ENCODE measurements at regions not wholly inside any gene's neighbourhood (a gene's known extent, or its start where the extent isn't known, plus 50 kb on each side); places are given as distances from the start of the nearest gene placed in this dataset.

DNA sequence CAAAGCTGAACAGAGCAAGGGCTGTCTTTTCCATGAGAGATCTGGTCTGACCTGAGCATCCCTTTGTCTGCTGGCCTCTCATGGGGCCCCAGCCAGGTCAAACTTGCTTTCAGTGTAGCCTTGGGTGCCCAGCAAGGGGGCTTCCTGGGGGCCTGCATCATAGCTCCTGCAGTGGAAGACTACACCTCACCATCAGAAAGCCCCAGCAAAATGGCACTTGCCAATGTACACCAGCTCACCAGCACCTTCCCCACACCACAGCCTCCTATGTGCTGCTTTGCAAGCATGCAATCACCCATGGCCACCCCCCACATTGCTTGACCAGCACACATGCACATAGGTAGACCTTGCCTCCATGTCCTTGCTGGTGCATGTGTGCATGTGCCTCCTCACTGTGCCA lies 1478.1 kb downstream of the FSTL5 start:
- DNase-seq (no peak), ATAC-seq (ENCODE audit: insufficient read depth, low FRiP score) (no peak)
- H3K9me3 ChIP-seq (ENCODE audit: control insufficient read depth in 4 of 4, insufficient read depth in 3 of 4, low read length in 3 of 4), result peaks cover 0 to 5% (median 0%) of the 10 kb centered on the region in 4 donors
- H3K9ac ChIP-seq (ENCODE audit: insufficient read depth in 1 of 2, low read length in 2 of 2), result no peak overlapping the region
- H3K27me3 ChIP-seq (ENCODE audit: control insufficient read depth in 3 of 3, insufficient read depth in 3 of 3, low read length in 2 of 3), result no peaks in the 10 kb centered on the region
- no peak overlapping the region for H3K4me3 ChIP-seq
- H3K4me1 ChIP-seq (ENCODE audit: control insufficient read depth in 5 of 5, insufficient read depth in 5 of 5, low read length in 5 of 5), result no peaks in the 10 kb centered on the region
- no peak overlapping the region for H3K27ac ChIP-seq (ENCODE audit: low read depth in 1 of 2, low read length in 1 of 2)
- TF ChIP-seq, protein P1, sequence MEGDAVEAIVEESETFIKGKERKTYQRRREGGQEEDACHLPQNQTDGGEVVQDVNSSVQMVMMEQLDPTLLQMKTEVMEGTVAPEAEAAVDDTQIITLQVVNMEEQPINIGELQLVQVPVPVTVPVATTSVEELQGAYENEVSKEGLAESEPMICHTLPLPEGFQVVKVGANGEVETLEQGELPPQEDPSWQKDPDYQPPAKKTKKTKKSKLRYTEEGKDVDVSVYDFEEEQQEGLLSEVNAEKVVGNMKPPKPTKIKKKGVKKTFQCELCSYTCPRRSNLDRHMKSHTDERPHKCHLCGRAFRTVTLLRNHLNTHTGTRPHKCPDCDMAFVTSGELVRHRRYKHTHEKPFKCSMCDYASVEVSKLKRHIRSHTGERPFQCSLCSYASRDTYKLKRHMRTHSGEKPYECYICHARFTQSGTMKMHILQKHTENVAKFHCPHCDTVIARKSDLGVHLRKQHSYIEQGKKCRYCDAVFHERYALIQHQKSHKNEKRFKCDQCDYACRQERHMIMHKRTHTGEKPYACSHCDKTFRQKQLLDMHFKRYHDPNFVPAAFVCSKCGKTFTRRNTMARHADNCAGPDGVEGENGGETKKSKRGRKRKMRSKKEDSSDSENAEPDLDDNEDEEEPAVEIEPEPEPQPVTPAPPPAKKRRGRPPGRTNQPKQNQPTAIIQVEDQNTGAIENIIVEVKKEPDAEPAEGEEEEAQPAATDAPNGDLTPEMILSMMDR (IDR thresholded peaks at IDR 0.05; ENCODE audit: control extremely low read depth, extremely low read depth), result no peak
- H3K36me3 ChIP-seq (ENCODE audit: control insufficient read depth in 4 of 4, insufficient read depth in 4 of 4, low read length in 4 of 4), result no peaks in the 10 kb centered on the region

DNA sequence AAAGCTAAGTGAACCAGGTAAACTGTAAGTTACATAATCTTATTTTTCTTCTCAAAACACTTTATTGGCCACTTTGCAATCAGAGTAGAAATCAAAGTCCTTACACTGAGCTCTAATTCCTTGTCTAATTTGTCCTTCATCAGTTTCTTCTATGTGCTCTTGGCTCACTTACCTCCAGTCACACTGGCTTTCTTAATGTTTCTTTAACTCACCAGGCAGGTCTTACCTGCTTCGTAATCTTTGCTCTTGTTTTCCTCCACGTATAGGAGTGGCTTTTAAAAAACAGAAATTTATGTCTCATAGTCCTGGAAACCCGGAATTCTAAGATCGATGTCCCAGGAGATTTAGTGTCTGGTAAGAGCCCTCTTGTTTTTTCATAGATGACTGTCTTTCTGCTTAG lies 1462.1 kb downstream of the FSTL5 start:
- DNase-seq, result peak in 1 of 3 donors; percentile 13
- WGBS, 2 donors, result 62 to 73% methylated on average over 4 of the region's 4 CpGs
- no peak for ATAC-seq (ENCODE audit: insufficient read depth, low FRiP score)
- no peak overlapping the region for H3K27ac ChIP-seq (ENCODE audit: low read depth in 1 of 2, low read length in 1 of 2)
- H3K9ac ChIP-seq (ENCODE audit: insufficient read depth in 1 of 2, low read length in 2 of 2), result no peak overlapping the region
- H3K36me3 ChIP-seq (ENCODE audit: control insufficient read depth in 4 of 4, insufficient read depth in 4 of 4, low read length in 4 of 4), result no peaks in the 10 kb centered on the region
- no peak overlapping the region for H3K4me3 ChIP-seq
- TF ChIP-seq, protein P1 (IDR thresholded peaks at IDR 0.05; ENCODE audit: control extremely low read depth, extremely low read depth), result no peak
- no peaks in the 10 kb centered on the region for H3K27me3 ChIP-seq (ENCODE audit: control insufficient read depth in 3 of 3, insufficient read depth in 3 of 3, low read length in 2 of 3)
- H3K9me3 ChIP-seq (ENCODE audit: control insufficient read depth in 4 of 4, insufficient read depth in 3 of 4, low read length in 3 of 4), result no peaks in the 10 kb centered on the region
- H3K4me1 ChIP-seq (ENCODE audit: control insufficient read depth in 5 of 5, insufficient read depth in 5 of 5, low read length in 5 of 5), result no peaks in the 10 kb centered on the region

DNA sequence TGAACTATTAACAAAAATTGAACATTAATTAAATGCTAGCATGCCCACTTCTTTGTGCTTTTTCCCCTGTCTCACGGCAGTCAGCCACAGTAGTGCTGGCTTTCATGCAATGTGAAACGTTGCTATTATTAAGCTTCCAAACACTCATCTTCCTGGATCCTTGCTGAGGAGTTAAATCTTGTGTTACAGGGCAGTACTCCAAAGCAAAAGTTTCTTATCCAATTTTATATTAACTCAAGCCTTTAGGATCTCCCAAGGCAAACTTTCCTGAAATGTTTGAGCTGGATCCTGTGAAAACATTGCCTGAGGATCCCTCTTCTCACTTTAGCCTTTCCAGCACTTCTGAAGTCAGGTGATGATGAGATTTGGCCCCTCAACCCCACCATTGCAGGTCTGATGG lies 1454.8 kb downstream of the FSTL5 start:
- WGBS, 2 donors, result 69 to 72% methylated on average over 2 of the region's 2 CpGs

DNA sequence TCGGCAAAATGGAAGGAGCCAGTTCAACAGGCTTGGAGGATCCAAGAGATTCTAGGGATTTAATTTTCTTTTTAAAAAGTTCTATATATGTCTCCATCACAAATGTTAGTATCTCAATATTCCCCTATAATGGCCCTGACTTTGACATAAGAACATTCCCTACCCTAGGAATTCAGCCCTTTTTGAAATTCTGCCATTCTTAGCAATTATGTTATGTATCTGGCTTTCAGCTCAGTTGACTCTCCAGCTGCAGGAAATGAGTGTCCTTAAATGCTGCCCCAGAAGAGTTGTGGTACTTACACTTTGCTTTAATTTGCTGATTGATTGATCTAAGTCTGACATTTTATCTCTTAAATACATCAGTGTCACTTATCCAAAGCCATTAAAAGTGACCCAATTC lies 1454.3 kb downstream of the FSTL5 start:
- Histone ChIP-seq H3K36me3 (ENCODE audit: control insufficient read depth in 4 of 4, insufficient read depth in 4 of 4, low read length in 4 of 4) (no peaks in the 10 kb centered on the region), H3K27ac (ENCODE audit: low read depth in 1 of 2, low read length in 1 of 2) (no peak overlapping the region), H3K4me3 (no peak overlapping the region), H3K4me1 (ENCODE audit: control insufficient read depth in 5 of 5, insufficient read depth in 5 of 5, low read length in 5 of 5) (no peaks in the 10 kb centered on the region), H3K9ac (ENCODE audit: insufficient read depth in 1 of 2, low read length in 2 of 2) (no peak overlapping the region), H3K9me3 (ENCODE audit: control insufficient read depth in 4 of 4, insufficient read depth in 3 of 4, low read length in 3 of 4) (no peaks in the 10 kb centered on the region), H3K27me3 (ENCODE audit: control insufficient read depth in 3 of 3, insufficient read depth in 3 of 3, low read length in 2 of 3) (no peaks in the 10 kb centered on the region)
- no peak for DNase-seq
- no peak for ATAC-seq (ENCODE audit: insufficient read depth, low FRiP score)
- WGBS, 2 donors, result 89 to 100% methylated on average over 1 of the region's 1 CpG
- TF ChIP-seq, protein P1 (IDR thresholded peaks at IDR 0.05; ENCODE audit: control extremely low read depth, extremely low read depth), result no peak

More for the DNA sequence above, 1454.8 kb downstream of the FSTL5 start:
- no peaks in the 10 kb centered on the region for H3K27me3 ChIP-seq (ENCODE audit: control insufficient read depth in 3 of 3, insufficient read depth in 3 of 3, low read length in 2 of 3)
- H3K9me3 ChIP-seq (ENCODE audit: control insufficient read depth in 4 of 4, insufficient read depth in 3 of 4, low read length in 3 of 4), result no peaks in the 10 kb centered on the region
- no peak overlapping the region for H3K4me3 ChIP-seq
- TF ChIP-seq, protein P1 (IDR thresholded peaks at IDR 0.05; ENCODE audit: control extremely low read depth, extremely low read depth), result no peak
- DNase-seq (no peak), ATAC-seq (ENCODE audit: insufficient read depth, low FRiP score) (no peak)
- no peak overlapping the region for H3K27ac ChIP-seq (ENCODE audit: low read depth in 1 of 2, low read length in 1 of 2)
- H3K4me1 ChIP-seq (ENCODE audit: control insufficient read depth in 5 of 5, insufficient read depth in 5 of 5, low read length in 5 of 5), result no peaks in the 10 kb centered on the region
- H3K9ac ChIP-seq (ENCODE audit: insufficient read depth in 1 of 2, low read length in 2 of 2), result no peak overlapping the region
- H3K36me3 ChIP-seq (ENCODE audit: control insufficient read depth in 4 of 4, insufficient read depth in 4 of 4, low read length in 4 of 4), result no peaks in the 10 kb centered on the region

All from lung (tissue), 11 donors.